SK-N-SH (cell line): ENCODE measurements at regions not wholly inside any gene's neighbourhood (a gene's known extent, or its start where the extent isn't known, plus 50 kb on each side); places are given as distances from the start of the nearest gene placed in this dataset.

ENCODE experiments used
- CTCF ChIA-PET: fragments of 300-600, 350-600 bp; formaldehyde crosslinking; extraction: SDS; loops from one replicate; lab custom pipeline; 2021; lab: Yijun Ruan, JAX
- POLR2A ChIA-PET: fragments of 350-600 bp; sonication (Branson Sonifier 250); formaldehyde crosslinking; extraction: SDS; loops from one replicate; lab custom pipeline; 2020; ENCODE audit warnings: antibody characterized with exemption, inconsistent platforms; lab: Yijun Ruan, JAX
- DNase-seq: peaks from one replicate; pipeline ENCODE4 v3.0.0; 2012
- H2AFZ ChIP-seq: fragments of 200-600 bp; sonication (generic); 2 replicates; pipeline ENCODE4 v1.8.1; 2016; ENCODE audit warnings: antibody characterized with exemption, mild to moderate bottlenecking, low read depth
- H3F3A ChIP-seq: fragments of 200-600 bp; sonication (generic); replicated peaks from 2 replicates; pipeline ENCODE3; 2016; ENCODE audit warnings: antibody characterized with exemption, mild to moderate bottlenecking; ENCODE audit not compliant: insufficient read depth
- H3K27ac ChIP-seq, 2 experiments: fragments of 200-500 bp in 1 of 2; fragments of 200-600 bp in 1 of 2; sonication (Bioruptor generic) in 1 of 2; sonication (generic), shearing (Covaris generic) in 1 of 2; 2 replicates each; pipeline versions ENCODE4 v1.5.1 to v1.6.1; 2014 to 2016; ENCODE audit warnings: low read depth in 2 of 2, inconsistent platforms in 1 of 2, low read length in 1 of 2, mild to moderate bottlenecking in 1 of 2, mixed read lengths in 1 of 2
- H3K27me3 ChIP-seq: fragments of 200-600 bp; sonication (generic), shearing (Covaris generic); 2 replicates; pipeline ENCODE4 v1.6.1; 2016; ENCODE audit warnings: mixed run types; ENCODE audit not compliant: insufficient read depth
- H3K36me3 ChIP-seq, 2 experiments: fragments of 200-500 bp in 1 of 2; fragments of 200-600 bp in 1 of 2; sonication (Bioruptor generic) in 1 of 2; sonication (generic) in 1 of 2; replicated peaks in 1 of 2; 2 replicates each; pipeline versions ENCODE3 to v1.5.1; 2014 to 2016; ENCODE audit warnings: low read length in 1 of 2, mild to moderate bottlenecking in 1 of 2; ENCODE audit not compliant: insufficient read depth in 2 of 2, control insufficient read depth in 1 of 2
- H3K4me1 ChIP-seq, 2 experiments: fragments of 200-500 bp in 1 of 2; fragments of 200-600 bp in 1 of 2; sonication (Bioruptor generic) in 1 of 2; sonication (generic), shearing (Covaris generic) in 1 of 2; 2 replicates each; pipeline versions ENCODE4 v1.5.1 to v1.6.1; 2014 to 2016; ENCODE audit warnings: low read depth in 1 of 2, low read length in 1 of 2, mixed run types in 1 of 2; ENCODE audit not compliant: insufficient read depth in 2 of 2, control insufficient read depth in 1 of 2
- H3K4me2 ChIP-seq: fragments of 200-600 bp; sonication (generic), shearing (Covaris generic); 2 replicates; pipeline ENCODE4 v1.6.1; 2017; ENCODE audit warnings: mixed run types
- H3K4me3 ChIP-seq, 2 experiments: fragments of 200-500 bp in 1 of 2; fragments of 200-600 bp in 1 of 2; sonication (Bioruptor generic) in 1 of 2; sonication (generic), shearing (Covaris generic) in 1 of 2; 2 replicates each; pipeline versions ENCODE4 v1.5.1 to v1.8.1; 2014 to 2016; ENCODE audit warnings: low read depth in 2 of 2, inconsistent platforms in 1 of 2, low read length in 1 of 2, mild to moderate bottlenecking in 1 of 2, mixed read lengths in 1 of 2, moderate library complexity in 1 of 2
- H3K79me2 ChIP-seq: fragments of 200-600 bp; sonication (generic); 2 replicates; pipeline ENCODE4 v1.8.1; 2017; ENCODE audit warnings: mild to moderate bottlenecking; ENCODE audit not compliant: insufficient read depth
- H3K9ac ChIP-seq: fragments of 200-600 bp; sonication (generic); 2 replicates; pipeline ENCODE4 v1.6.1; 2017; ENCODE audit warnings: mixed run types
- H3K9me2 ChIP-seq: fragments of 200-600 bp; sonication (generic); 2 replicates; pipeline ENCODE4 v1.6.1; 2017; ENCODE audit warnings: mixed run types
- H3K9me3 ChIP-seq: fragments of 200-600 bp; sonication (generic); 2 replicates; pipeline ENCODE4 v1.6.1; 2017; ENCODE audit warnings: mixed run types, mild to moderate bottlenecking, moderate library complexity
- H4K20me1 ChIP-seq: fragments of 200-600 bp; sonication (generic); 2 replicates; pipeline ENCODE4 v1.6.1; 2017; ENCODE audit warnings: mild to moderate bottlenecking, mixed run types; ENCODE audit not compliant: insufficient read depth
- CHD2 ChIP-seq: fragments of 150-350 bp; IDR thresholded peaks from 2 replicates; pipeline ENCODE4 v1.6.1; 2018; ENCODE audit warnings: low read length; ENCODE audit not compliant: partially characterized antibody
- ELF1 ChIP-seq: IDR thresholded peaks from 2 replicates; pipeline ENCODE4 v1.4.0; 2012
- FOSL2 ChIP-seq: IDR thresholded peaks from 2 replicates; pipeline ENCODE4 v1.4.0; 2012; ENCODE audit warnings: low read depth, mild to moderate bottlenecking, moderate library complexity, borderline replicate concordance
- FOXM1 ChIP-seq: IDR thresholded peaks from 2 replicates; pipeline ENCODE4 v1.4.0; 2012; ENCODE audit warnings: low read depth, mild to moderate bottlenecking
- GABPA ChIP-seq: IDR thresholded peaks from 2 replicates; pipeline ENCODE4 v1.4.0; 2012; ENCODE audit warnings: low read depth, mild to moderate bottlenecking
- JUND ChIP-seq: IDR thresholded peaks from 2 replicates; pipeline ENCODE4 v1.4.0; 2012
- MXI1 ChIP-seq: IDR thresholded peaks from 2 replicates; pipeline ENCODE4 v1.6.1; 2012; ENCODE audit warnings: mild to moderate bottlenecking, low read depth, low read length, improper control_type of control experiment
- NFIC ChIP-seq: IDR thresholded peaks from 2 replicates; pipeline ENCODE4 v1.4.0; 2012; ENCODE audit warnings: borderline replicate concordance
- NRF1 ChIP-seq: IDR thresholded peaks from 2 replicates; pipeline ENCODE4 v1.6.1; 2012; ENCODE audit warnings: low read depth, mild to moderate bottlenecking, low read length
- POLR2AphosphoS5 ChIP-seq: IDR thresholded peaks from 2 replicates; pipeline ENCODE4 v1.6.1; 2012; ENCODE audit warnings: low read depth, low read length
- RAD21 ChIP-seq: IDR thresholded peaks from 2 replicates; pipeline ENCODE4 v1.6.1; 2012; ENCODE audit warnings: mild to moderate bottlenecking, low read length
- RCOR1 ChIP-seq: fragments of 150-350 bp; IDR thresholded peaks from 2 replicates; pipeline ENCODE4 v1.6.1; 2017; ENCODE audit warnings: antibody characterized with exemption, low read length
- RFX5 ChIP-seq: IDR thresholded peaks from 2 replicates; pipeline ENCODE4 v1.6.1; 2012; ENCODE audit warnings: mild to moderate bottlenecking, improper control_type of control experiment, low read length
- RXRA ChIP-seq: IDR thresholded peaks from 2 replicates; pipeline ENCODE4 v1.4.0; 2012; ENCODE audit warnings: low read depth, mild to moderate bottlenecking, borderline replicate concordance
- SIN3A ChIP-seq: IDR thresholded peaks from 2 replicates; pipeline ENCODE4 v1.6.1; 2012; ENCODE audit warnings: low read depth, mild to moderate bottlenecking, low read length, moderate library complexity, borderline replicate concordance
- SMC3 ChIP-seq: IDR thresholded peaks from 2 replicates; pipeline ENCODE4 v1.6.1; 2012; ENCODE audit warnings: low read depth, low read length, improper control_type of control experiment
- TCF12 ChIP-seq: IDR thresholded peaks from 2 replicates; pipeline ENCODE4 v1.4.0; 2012
- TEAD4 ChIP-seq: IDR thresholded peaks from 2 replicates; pipeline ENCODE4 v1.4.0; 2012; ENCODE audit warnings: mild to moderate bottlenecking, borderline replicate concordance; ENCODE audit not compliant: insufficient read depth
- WGBS: methylation state at CpG from one replicate; pipeline ENCODE4 v1.1.6; 2017; ENCODE audit warnings: low lambda C conversion rate; 5-methylcytosine and 5-hydroxymethylcytosine counted together
- TF ChIP-seq, protein P1 (sequence below): fragments of 150-350 bp; IDR thresholded peaks from 2 replicates; pipeline ENCODE4 v1.6.1; 2017; ENCODE audit warnings: antibody characterized with exemption, low read length, low read depth, borderline replicate concordance
- TF ChIP-seq, protein P2 (sequence below): IDR thresholded peaks from 2 replicates; pipeline ENCODE4 v1.4.0; 2012; ENCODE audit warnings: low read depth
- TF ChIP-seq, protein P3 (sequence below): IDR thresholded peaks from 2 replicates; pipeline ENCODE4 v1.4.0; 2012; ENCODE audit warnings: low read depth, borderline replicate concordance
- TF ChIP-seq, protein P4 (sequence below): IDR thresholded peaks from 2 replicates; pipeline ENCODE4 v1.4.0; 2012; ENCODE audit warnings: low read depth, borderline replicate concordance
- TF ChIP-seq, protein P5 (sequence below): IDR thresholded peaks from 2 replicates; pipeline ENCODE4 v1.6.1; 2012; ENCODE audit warnings: mild to moderate bottlenecking, low read depth, low read length, moderate library complexity
- TF ChIP-seq, protein P6 (sequence below): IDR thresholded peaks from 2 replicates; pipeline ENCODE4; 2012
- TF ChIP-seq, protein P7 (sequence below): fragments of 150-350 bp; IDR thresholded peaks from 2 replicates; pipeline ENCODE4 v1.6.1; 2016; ENCODE audit warnings: mild to moderate bottlenecking, low read depth, low read length

DNA sequence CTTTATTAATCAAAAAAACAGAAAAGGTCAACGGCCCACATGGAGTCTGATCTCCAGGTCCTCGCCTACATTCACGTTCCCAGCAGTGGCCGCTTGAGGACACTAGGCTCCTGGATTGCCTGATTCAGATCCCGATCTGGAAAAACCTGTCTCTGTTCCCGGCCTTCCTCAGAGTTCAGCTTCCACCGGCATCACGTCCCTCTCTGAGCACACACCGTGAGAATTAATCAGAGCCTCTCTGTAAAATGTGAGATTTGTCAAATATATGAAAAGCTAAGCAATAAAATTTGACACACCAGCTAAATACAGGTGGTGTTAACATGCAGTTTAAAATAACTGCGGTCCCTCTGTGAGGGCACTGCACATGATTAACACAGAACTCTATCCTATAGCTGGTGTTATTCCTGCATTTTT, 122.8 kb upstream of the COL21A1 start:
- H2AFZ ChIP-seq = peak overlapping the region; percentile 89
- peak overlapping the region; percentile 68 for H3K4me2 ChIP-seq
- no peak for TF ChIP-seq FOXM1
- TF ChIP-seq POLR2AphosphoS5 = no peak
- no peak for TF ChIP-seq RCOR1
- peak; percentile 86 for TF ChIP-seq RAD21
- no peak for TF ChIP-seq TCF12
- TF ChIP-seq SMC3 = peak; percentile 72
- TF ChIP-seq ELF1 = no peak; the same call in 1 of the 2 replicates
- TF ChIP-seq SIN3A = no peak
- TF ChIP-seq, protein P1, sequence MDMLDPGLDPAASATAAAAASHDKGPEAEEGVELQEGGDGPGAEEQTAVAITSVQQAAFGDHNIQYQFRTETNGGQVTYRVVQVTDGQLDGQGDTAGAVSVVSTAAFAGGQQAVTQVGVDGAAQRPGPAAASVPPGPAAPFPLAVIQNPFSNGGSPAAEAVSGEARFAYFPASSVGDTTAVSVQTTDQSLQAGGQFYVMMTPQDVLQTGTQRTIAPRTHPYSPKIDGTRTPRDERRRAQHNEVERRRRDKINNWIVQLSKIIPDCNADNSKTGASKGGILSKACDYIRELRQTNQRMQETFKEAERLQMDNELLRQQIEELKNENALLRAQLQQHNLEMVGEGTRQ = no peak
- TF ChIP-seq NFIC = no peak
- TF ChIP-seq, protein P2, sequence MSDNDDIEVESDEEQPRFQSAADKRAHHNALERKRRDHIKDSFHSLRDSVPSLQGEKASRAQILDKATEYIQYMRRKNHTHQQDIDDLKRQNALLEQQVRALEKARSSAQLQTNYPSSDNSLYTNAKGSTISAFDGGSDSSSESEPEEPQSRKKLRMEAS = peak; percentile 48; the same call in 1 of the 2 replicates
- TF ChIP-seq, protein P3, sequence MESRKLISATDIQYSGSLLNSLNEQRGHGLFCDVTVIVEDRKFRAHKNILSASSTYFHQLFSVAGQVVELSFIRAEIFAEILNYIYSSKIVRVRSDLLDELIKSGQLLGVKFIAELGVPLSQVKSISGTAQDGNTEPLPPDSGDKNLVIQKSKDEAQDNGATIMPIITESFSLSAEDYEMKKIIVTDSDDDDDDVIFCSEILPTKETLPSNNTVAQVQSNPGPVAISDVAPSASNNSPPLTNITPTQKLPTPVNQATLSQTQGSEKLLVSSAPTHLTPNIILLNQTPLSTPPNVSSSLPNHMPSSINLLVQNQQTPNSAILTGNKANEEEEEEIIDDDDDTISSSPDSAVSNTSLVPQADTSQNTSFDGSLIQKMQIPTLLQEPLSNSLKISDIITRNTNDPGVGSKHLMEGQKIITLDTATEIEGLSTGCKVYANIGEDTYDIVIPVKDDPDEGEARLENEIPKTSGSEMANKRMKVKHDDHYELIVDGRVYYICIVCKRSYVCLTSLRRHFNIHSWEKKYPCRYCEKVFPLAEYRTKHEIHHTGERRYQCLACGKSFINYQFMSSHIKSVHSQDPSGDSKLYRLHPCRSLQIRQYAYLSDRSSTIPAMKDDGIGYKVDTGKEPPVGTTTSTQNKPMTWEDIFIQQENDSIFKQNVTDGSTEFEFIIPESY = no peak
- TF ChIP-seq, protein P4, sequence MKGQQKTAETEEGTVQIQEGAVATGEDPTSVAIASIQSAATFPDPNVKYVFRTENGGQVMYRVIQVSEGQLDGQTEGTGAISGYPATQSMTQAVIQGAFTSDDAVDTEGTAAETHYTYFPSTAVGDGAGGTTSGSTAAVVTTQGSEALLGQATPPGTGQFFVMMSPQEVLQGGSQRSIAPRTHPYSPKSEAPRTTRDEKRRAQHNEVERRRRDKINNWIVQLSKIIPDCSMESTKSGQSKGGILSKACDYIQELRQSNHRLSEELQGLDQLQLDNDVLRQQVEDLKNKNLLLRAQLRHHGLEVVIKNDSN = no peak
- TF ChIP-seq GABPA = no peak
- TF ChIP-seq FOSL2 = no peak
- TF ChIP-seq, protein P5, sequence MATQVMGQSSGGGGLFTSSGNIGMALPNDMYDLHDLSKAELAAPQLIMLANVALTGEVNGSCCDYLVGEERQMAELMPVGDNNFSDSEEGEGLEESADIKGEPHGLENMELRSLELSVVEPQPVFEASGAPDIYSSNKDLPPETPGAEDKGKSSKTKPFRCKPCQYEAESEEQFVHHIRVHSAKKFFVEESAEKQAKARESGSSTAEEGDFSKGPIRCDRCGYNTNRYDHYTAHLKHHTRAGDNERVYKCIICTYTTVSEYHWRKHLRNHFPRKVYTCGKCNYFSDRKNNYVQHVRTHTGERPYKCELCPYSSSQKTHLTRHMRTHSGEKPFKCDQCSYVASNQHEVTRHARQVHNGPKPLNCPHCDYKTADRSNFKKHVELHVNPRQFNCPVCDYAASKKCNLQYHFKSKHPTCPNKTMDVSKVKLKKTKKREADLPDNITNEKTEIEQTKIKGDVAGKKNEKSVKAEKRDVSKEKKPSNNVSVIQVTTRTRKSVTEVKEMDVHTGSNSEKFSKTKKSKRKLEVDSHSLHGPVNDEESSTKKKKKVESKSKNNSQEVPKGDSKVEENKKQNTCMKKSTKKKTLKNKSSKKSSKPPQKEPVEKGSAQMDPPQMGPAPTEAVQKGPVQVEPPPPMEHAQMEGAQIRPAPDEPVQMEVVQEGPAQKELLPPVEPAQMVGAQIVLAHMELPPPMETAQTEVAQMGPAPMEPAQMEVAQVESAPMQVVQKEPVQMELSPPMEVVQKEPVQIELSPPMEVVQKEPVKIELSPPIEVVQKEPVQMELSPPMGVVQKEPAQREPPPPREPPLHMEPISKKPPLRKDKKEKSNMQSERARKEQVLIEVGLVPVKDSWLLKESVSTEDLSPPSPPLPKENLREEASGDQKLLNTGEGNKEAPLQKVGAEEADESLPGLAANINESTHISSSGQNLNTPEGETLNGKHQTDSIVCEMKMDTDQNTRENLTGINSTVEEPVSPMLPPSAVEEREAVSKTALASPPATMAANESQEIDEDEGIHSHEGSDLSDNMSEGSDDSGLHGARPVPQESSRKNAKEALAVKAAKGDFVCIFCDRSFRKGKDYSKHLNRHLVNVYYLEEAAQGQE = 0 out of 2 replicates have a peak, but pooled peaks have one; percentile 14
- no peak for TF ChIP-seq CHD2
- TF ChIP-seq, protein P6, sequence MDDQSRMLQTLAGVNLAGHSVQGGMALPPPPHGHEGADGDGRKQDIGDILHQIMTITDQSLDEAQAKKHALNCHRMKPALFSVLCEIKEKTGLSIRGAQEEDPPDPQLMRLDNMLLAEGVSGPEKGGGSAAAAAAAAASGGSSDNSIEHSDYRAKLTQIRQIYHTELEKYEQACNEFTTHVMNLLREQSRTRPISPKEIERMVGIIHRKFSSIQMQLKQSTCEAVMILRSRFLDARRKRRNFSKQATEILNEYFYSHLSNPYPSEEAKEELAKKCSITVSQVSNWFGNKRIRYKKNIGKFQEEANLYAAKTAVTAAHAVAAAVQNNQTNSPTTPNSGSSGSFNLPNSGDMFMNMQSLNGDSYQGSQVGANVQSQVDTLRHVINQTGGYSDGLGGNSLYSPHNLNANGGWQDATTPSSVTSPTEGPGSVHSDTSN = no peak
- TF ChIP-seq, protein P7, sequence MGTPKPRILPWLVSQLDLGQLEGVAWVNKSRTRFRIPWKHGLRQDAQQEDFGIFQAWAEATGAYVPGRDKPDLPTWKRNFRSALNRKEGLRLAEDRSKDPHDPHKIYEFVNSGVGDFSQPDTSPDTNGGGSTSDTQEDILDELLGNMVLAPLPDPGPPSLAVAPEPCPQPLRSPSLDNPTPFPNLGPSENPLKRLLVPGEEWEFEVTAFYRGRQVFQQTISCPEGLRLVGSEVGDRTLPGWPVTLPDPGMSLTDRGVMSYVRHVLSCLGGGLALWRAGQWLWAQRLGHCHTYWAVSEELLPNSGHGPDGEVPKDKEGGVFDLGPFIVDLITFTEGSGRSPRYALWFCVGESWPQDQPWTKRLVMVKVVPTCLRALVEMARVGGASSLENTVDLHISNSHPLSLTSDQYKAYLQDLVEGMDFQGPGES = no peak
- TF ChIP-seq NRF1 = no peak
- no peak for TF ChIP-seq TEAD4
- no peak for TF ChIP-seq JUND
- no peak for TF ChIP-seq RFX5
- TF ChIP-seq RXRA = no peak
- TF ChIP-seq MXI1 = peak; percentile 45; the same call in 1 of the 2 replicates

More for the DNA sequence above, 122.8 kb upstream of the COL21A1 start:
- Histone ChIP-seq H3F3A (peaks cover 43% of the 10 kb centered on the region), H3K27ac (peak overlapping the region; percentile 94 to 97), H3K4me1 (peaks cover 31 to 34% of the 10 kb centered on the region in 2 experiments), H3K4me3 (peak overlapping the region; percentile 21 to 36; a peak in 2 of 4 replicates), H4K20me1 (no peaks in the 10 kb centered on the region), H3K9ac (peak overlapping the region; percentile 56), H3K27me3 (no peaks in the 10 kb centered on the region), H3K36me3 (no peaks in the 10 kb centered on the region), H3K9me2 (no peaks in the 10 kb centered on the region), H3K9me3 (no peaks in the 10 kb centered on the region), H3K79me2 (no peaks in the 10 kb centered on the region)
- POLR2A ChIA-PET = interaction anchor here (0.6 to 2.1 kb wide), 4 partner anchors 29 to 196 kb away, joined by 3 to 9 read pairs (median 3); no protein-coding TSS in a partner anchor
- CTCF ChIA-PET = interaction anchor here (0.7 to 8.9 kb wide), 31 partner anchors 9 to 405 kb away, joined by 3 to 150 read pairs (median 4); no protein-coding TSS in a partner anchor
- 3% methylated on average over 10 of the region's 10 CpGs for WGBS
- DNase-seq = peak; percentile 42
